Neural cell (in vitro differentiated cells): ENCODE measurements at regions not wholly inside any gene's neighbourhood (a gene's known extent, or its start where the extent isn't known, plus 50 kb on each side); places are given as distances from the start of the nearest gene placed in this dataset.

Experiments used
- EP300 ChIP-seq: fragments of 450-650 bp; conservative IDR thresholded peaks from 2 replicates; pipeline ENCODE4 v1.6.1; 2014; ENCODE audit warnings: antibody characterized with exemption, mild to moderate bottlenecking, moderate library complexity; ENCODE audit not compliant: poor library complexity, severe bottlenecking
- EZH2 ChIP-seq: fragments of 200-600, 300-800 bp; shearing (Covaris generic), sonication (generic); IDR thresholded peaks from 2 replicates; pipeline ENCODE4 v1.6.1; 2014; ENCODE audit warnings: antibody characterized with exemption, low read length, borderline replicate concordance, mild to moderate bottlenecking; ENCODE audit not compliant: insufficient read depth, poor library complexity, severe bottlenecking
- POLR2AphosphoS5 ChIP-seq: IDR thresholded peaks from 2 replicates; pipeline ENCODE4 v1.6.1; 2012
- TAF1 ChIP-seq: IDR thresholded peaks from 2 replicates; pipeline ENCODE4 v1.6.1; 2012; ENCODE audit warnings: low read depth
- TF ChIP-seq, protein P1 (sequence below): fragments of 450-650 bp; IDR thresholded peaks from 2 replicates; pipeline ENCODE4 v1.5.1; 2014; ENCODE audit warnings: antibody characterized with exemption, mild to moderate bottlenecking, moderate library complexity; ENCODE audit not compliant: poor library complexity, severe bottlenecking

GRCh38 chr22:34986523-34986922 is 79.4 kb upstream of the ISX start:
- TF ChIP-seq, protein P1, sequence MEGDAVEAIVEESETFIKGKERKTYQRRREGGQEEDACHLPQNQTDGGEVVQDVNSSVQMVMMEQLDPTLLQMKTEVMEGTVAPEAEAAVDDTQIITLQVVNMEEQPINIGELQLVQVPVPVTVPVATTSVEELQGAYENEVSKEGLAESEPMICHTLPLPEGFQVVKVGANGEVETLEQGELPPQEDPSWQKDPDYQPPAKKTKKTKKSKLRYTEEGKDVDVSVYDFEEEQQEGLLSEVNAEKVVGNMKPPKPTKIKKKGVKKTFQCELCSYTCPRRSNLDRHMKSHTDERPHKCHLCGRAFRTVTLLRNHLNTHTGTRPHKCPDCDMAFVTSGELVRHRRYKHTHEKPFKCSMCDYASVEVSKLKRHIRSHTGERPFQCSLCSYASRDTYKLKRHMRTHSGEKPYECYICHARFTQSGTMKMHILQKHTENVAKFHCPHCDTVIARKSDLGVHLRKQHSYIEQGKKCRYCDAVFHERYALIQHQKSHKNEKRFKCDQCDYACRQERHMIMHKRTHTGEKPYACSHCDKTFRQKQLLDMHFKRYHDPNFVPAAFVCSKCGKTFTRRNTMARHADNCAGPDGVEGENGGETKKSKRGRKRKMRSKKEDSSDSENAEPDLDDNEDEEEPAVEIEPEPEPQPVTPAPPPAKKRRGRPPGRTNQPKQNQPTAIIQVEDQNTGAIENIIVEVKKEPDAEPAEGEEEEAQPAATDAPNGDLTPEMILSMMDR: no peak
- TF ChIP-seq POLR2AphosphoS5 (no peak), EZH2 (no peak), EP300 (no peak), TAF1 (no peak)
